ENCODE measurements at regions not wholly inside any gene's neighbourhood (a gene's known extent, or its start where the extent isn't known, plus 50 kb on each side); places are given as distances from the start of the nearest gene placed in this dataset.

- no peak for DNase-seq (ENCODE audit: insufficient read length, low spot score)
- no peak for FAIRE-seq
- TF ChIP-seq POLR2A (IDR thresholded peaks at IDR 0.05; ENCODE audit: low read depth, low read length): no peak
- no peak for TF ChIP-seq SPI1 (IDR thresholded peaks at IDR 0.05; ENCODE audit: low read depth, low read length)
- TF ChIP-seq POU2F2 (IDR thresholded peaks at IDR 0.05; ENCODE audit: low read depth, low read length): no peak
Observed at GRCh38 chr10:36141856-36142560, 499.9 kb upstream of the FZD8 start.

GRCh38 chr10:36129051-36129450 is 487.0 kb upstream of the FZD8 start:
- TF ChIP-seq TAF1 (IDR thresholded peaks at IDR 0.05; ENCODE audit: low read depth, low read length): no peak
- TF ChIP-seq SPI1 (IDR thresholded peaks at IDR 0.05; ENCODE audit: low read depth, low read length): no peak
- TF ChIP-seq POU2F2 (IDR thresholded peaks at IDR 0.05; ENCODE audit: low read depth, low read length): no peak
- TF ChIP-seq POLR2AphosphoS5 (IDR thresholded peaks at IDR 0.05; ENCODE audit: low read depth, low read length): no peak
- no peak for TF ChIP-seq POLR2A (IDR thresholded peaks at IDR 0.05; ENCODE audit: low read depth, low read length)
- TF ChIP-seq PAX5 (IDR thresholded peaks at IDR 0.05; ENCODE audit: insufficient read depth, low read length, severe bottlenecking): no peak
- FAIRE-seq: no peak
- no peak for DNase-seq (ENCODE audit: insufficient read length, low spot score)

GRCh38 chr10:36126076-36126475 is 484.0 kb upstream of the FZD8 start:
- FAIRE-seq (no peak), DNase-seq (ENCODE audit: insufficient read length, low spot score) (no peak)
- TF ChIP-seq POU2F2 (IDR thresholded peaks at IDR 0.05; ENCODE audit: low read depth, low read length) (no peak), POLR2A (IDR thresholded peaks at IDR 0.05; ENCODE audit: low read depth, low read length) (no peak), TAF1 (IDR thresholded peaks at IDR 0.05; ENCODE audit: low read depth, low read length) (no peak), POLR2AphosphoS5 (IDR thresholded peaks at IDR 0.05; ENCODE audit: low read depth, low read length) (no peak), PAX5 (IDR thresholded peaks at IDR 0.05; ENCODE audit: insufficient read depth, low read length, severe bottlenecking) (no peak), SPI1 (IDR thresholded peaks at IDR 0.05; ENCODE audit: low read depth, low read length) (no peak)

- no peak for FAIRE-seq
- no peak for DNase-seq (ENCODE audit: insufficient read length, low spot score)
- TF ChIP-seq POLR2A (IDR thresholded peaks at IDR 0.05; ENCODE audit: low read depth, low read length) (no peak), POU2F2 (IDR thresholded peaks at IDR 0.05; ENCODE audit: low read depth, low read length) (no peak), POLR2AphosphoS5 (IDR thresholded peaks at IDR 0.05; ENCODE audit: low read depth, low read length) (no peak), SPI1 (IDR thresholded peaks at IDR 0.05; ENCODE audit: low read depth, low read length) (no peak), TAF1 (IDR thresholded peaks at IDR 0.05; ENCODE audit: low read depth, low read length) (no peak), PAX5 (IDR thresholded peaks at IDR 0.05; ENCODE audit: insufficient read depth, low read length, severe bottlenecking) (no peak)
Observed at GRCh38 chr10:36119455-36119854, 477.4 kb upstream of the FZD8 start.

DNA sequence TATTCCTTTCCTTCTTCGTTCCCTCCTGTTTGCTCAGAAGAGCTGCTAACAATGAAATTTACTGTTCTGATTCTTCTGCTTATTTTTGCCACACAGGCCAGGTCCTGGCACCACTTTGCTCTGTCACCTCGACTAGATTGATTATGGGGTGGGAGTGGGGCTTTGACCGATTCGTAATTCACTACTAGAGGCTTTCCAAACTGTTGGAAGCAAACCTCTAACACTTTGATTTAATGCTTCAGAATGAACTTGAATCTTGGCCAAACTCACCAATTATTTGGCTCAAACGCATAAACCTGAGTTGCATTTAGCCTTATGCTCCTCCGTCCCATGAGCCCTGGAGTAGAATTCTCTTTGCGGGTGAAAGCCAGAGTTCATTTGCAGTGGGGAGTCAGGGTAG is 476.2 kb upstream of the FZD8 start:
- DNase-seq (ENCODE audit: insufficient read length, low spot score): no peak
- TF ChIP-seq POU2F2 (IDR thresholded peaks at IDR 0.05; ENCODE audit: low read depth, low read length) (no peak), POLR2AphosphoS5 (IDR thresholded peaks at IDR 0.05; ENCODE audit: low read depth, low read length) (no peak), SPI1 (IDR thresholded peaks at IDR 0.05; ENCODE audit: low read depth, low read length) (no peak), PAX5 (IDR thresholded peaks at IDR 0.05; ENCODE audit: insufficient read depth, low read length, severe bottlenecking) (no peak), TAF1 (IDR thresholded peaks at IDR 0.05; ENCODE audit: low read depth, low read length) (no peak), POLR2A (IDR thresholded peaks at IDR 0.05; ENCODE audit: low read depth, low read length) (no peak)
- FAIRE-seq: no peak

- FAIRE-seq (no peak), DNase-seq (ENCODE audit: insufficient read length, low spot score) (no peak)
- no peak for TF ChIP-seq POLR2A (IDR thresholded peaks at IDR 0.05; ENCODE audit: low read depth, low read length)
- no peak for TF ChIP-seq PAX5 (IDR thresholded peaks at IDR 0.05; ENCODE audit: insufficient read depth, low read length, severe bottlenecking)
- TF ChIP-seq POU2F2 (IDR thresholded peaks at IDR 0.05; ENCODE audit: low read depth, low read length): no peak
- no peak for TF ChIP-seq POLR2AphosphoS5 (IDR thresholded peaks at IDR 0.05; ENCODE audit: low read depth, low read length)
- no peak for TF ChIP-seq SPI1 (IDR thresholded peaks at IDR 0.05; ENCODE audit: low read depth, low read length)
- no peak for TF ChIP-seq TAF1 (IDR thresholded peaks at IDR 0.05; ENCODE audit: low read depth, low read length)
Observed at GRCh38 chr10:36117890-36118289, 475.8 kb upstream of the FZD8 start.

DNA sequence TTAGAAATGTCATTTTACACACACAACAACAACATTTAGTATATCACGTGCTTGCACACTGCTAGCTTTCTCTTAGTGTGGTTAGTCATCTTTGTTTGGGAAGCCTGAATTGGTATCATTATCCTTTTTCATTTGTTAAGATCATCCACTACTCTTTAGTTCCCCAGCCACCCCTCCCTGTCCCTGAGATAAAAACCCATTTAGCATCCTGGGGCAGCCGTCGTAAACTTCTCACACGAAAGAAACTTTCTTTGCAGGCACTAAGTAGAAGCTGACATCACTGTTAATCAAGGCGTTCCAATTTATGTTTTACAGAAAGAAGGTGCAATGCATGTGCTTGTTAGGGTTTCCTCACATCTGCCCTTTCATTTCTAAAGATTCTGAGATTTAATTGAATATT is 475.1 kb upstream of the FZD8 start:
- TF ChIP-seq POU2F2 (IDR thresholded peaks at IDR 0.05; ENCODE audit: low read depth, low read length) (no peak), PAX5 (IDR thresholded peaks at IDR 0.05; ENCODE audit: insufficient read depth, low read length, severe bottlenecking) (no peak), TAF1 (IDR thresholded peaks at IDR 0.05; ENCODE audit: low read depth, low read length) (no peak), POLR2AphosphoS5 (IDR thresholded peaks at IDR 0.05; ENCODE audit: low read depth, low read length) (no peak), SPI1 (IDR thresholded peaks at IDR 0.05; ENCODE audit: low read depth, low read length) (no peak)
- FAIRE-seq (no peak), DNase-seq (ENCODE audit: insufficient read length, low spot score) (no peak)

DNA sequence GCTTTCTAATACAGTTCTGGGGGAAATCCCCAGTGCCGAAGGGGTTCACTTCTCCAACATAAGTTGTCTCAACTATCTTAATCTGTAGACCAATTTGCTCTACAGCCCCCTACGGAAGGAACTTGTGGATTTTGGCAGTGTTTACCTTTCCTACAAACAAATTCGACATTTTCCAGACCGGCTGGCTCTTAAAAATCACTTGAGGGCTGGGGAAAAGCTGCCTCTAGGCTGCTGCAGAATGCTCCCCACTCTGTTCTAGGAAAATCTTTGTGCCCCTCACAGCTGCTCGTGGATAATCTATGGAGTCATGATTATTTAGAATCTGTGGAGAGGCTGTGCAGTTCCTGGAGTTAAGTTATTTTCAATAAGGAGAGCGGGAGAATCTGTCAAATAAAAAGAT is 474.6 kb upstream of the FZD8 start:
- DNase-seq (ENCODE audit: insufficient read length, low spot score): no peak
- TF ChIP-seq PAX5 (IDR thresholded peaks at IDR 0.05; ENCODE audit: insufficient read depth, low read length, severe bottlenecking): no peak
- TF ChIP-seq POU2F2 (IDR thresholded peaks at IDR 0.05; ENCODE audit: low read depth, low read length): no peak
- TF ChIP-seq POLR2A (IDR thresholded peaks at IDR 0.05; ENCODE audit: low read depth, low read length): no peak
- no peak for TF ChIP-seq POLR2AphosphoS5 (IDR thresholded peaks at IDR 0.05; ENCODE audit: low read depth, low read length)
- no peak for TF ChIP-seq SPI1 (IDR thresholded peaks at IDR 0.05; ENCODE audit: low read depth, low read length)
- TF ChIP-seq TAF1 (IDR thresholded peaks at IDR 0.05; ENCODE audit: low read depth, low read length): no peak
- FAIRE-seq: no peak

- FAIRE-seq (no peak), DNase-seq (ENCODE audit: insufficient read length, low spot score) (no peak)
- TF ChIP-seq POLR2A (IDR thresholded peaks at IDR 0.05; ENCODE audit: low read depth, low read length) (no peak), POU2F2 (IDR thresholded peaks at IDR 0.05; ENCODE audit: low read depth, low read length) (no peak), SPI1 (IDR thresholded peaks at IDR 0.05; ENCODE audit: low read depth, low read length) (no peak), TAF1 (IDR thresholded peaks at IDR 0.05; ENCODE audit: low read depth, low read length) (no peak), PAX5 (IDR thresholded peaks at IDR 0.05; ENCODE audit: insufficient read depth, low read length, severe bottlenecking) (no peak), POLR2AphosphoS5 (IDR thresholded peaks at IDR 0.05; ENCODE audit: low read depth, low read length) (no peak)
Observed at GRCh38 chr10:36116040-36116439, 473.9 kb upstream of the FZD8 start.

DNA sequence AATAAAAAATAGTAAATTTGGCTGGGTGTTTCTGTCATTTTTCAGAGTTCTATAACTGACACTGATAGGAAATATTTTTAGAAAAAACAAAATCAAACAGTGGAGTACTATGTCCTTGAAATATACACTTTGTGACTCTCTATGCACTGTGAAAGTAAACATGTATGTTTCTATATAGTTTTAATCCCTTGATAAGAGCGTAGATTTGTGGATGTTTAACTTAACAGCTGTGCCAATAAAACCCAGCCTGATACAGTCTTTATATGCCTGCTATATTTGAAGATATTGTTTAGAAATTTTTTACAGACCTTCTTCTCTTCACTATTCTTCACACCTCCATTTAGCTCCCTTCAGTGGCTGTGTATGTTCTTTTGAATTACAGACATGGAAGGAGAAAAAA is 473.3 kb upstream of the FZD8 start:
- TF ChIP-seq SPI1 (IDR thresholded peaks at IDR 0.05; ENCODE audit: low read depth, low read length) (no peak), POU2F2 (IDR thresholded peaks at IDR 0.05; ENCODE audit: low read depth, low read length) (no peak), POLR2AphosphoS5 (IDR thresholded peaks at IDR 0.05; ENCODE audit: low read depth, low read length) (no peak)
- FAIRE-seq (no peak), DNase-seq (ENCODE audit: insufficient read length, low spot score) (no peak)

Measured in GM12891 (cell line).